Left ventricle myocardium inferior (tissue), 1 donor: ENCODE measurements at regions not wholly inside any gene's neighbourhood (a gene's known extent, or its start where the extent isn't known, plus 50 kb on each side); places are given as distances from the start of the nearest gene placed in this dataset.
"Not testable (repeated sequence)": the region's sequence is repeated elsewhere in the genome, so short reads cannot be mapped to it uniquely, and the experiment has no call there.

Experiments
- DNase-seq: peaks from one replicate; pipeline ENCODE4 v3.0.0-alpha.2; 2020
- H3K27ac ChIP-seq: fragments of 200-600 bp; replicated peaks from 2 replicates; pipeline ENCODE4 v1.8.0; 2021
- H3K27me3 ChIP-seq: fragments of 200-600 bp; 2 replicates; pipeline ENCODE4 v1.8.0; 2021; ENCODE audit warnings: low read depth
- H3K36me3 ChIP-seq: fragments of 200-600 bp; 2 replicates; pipeline ENCODE4 v1.8.0; 2021
- H3K4me1 ChIP-seq: fragments of 200-600 bp; 2 replicates; pipeline ENCODE4 v1.8.0; 2021
- H3K4me3 ChIP-seq: fragments of 200-600 bp; 2 replicates; pipeline ENCODE4 v1.8.0; 2021; ENCODE audit warnings: mild to moderate bottlenecking, moderate library complexity
- H3K9me3 ChIP-seq: fragments of 200-600 bp; replicated peaks from 2 replicates; pipeline ENCODE4 v1.8.0; 2021
- CTCF ChIP-seq: fragments of 200-600 bp; IDR thresholded peaks from 2 replicates; pipeline ENCODE4 v1.8.0; 2021; ENCODE audit warnings: antibody characterized with exemption, mild to moderate bottlenecking, borderline replicate concordance
- intact Hi-C: fragments of 100-400 bp; cut with micrococcal nuclease; formaldehyde crosslinking; loops from one replicate; pipeline ENCODE4 v1.11.0; 2022
- donor health status: DM: no; HTN: yes; CAD: no; lungs with severe emphysema.

DNA sequence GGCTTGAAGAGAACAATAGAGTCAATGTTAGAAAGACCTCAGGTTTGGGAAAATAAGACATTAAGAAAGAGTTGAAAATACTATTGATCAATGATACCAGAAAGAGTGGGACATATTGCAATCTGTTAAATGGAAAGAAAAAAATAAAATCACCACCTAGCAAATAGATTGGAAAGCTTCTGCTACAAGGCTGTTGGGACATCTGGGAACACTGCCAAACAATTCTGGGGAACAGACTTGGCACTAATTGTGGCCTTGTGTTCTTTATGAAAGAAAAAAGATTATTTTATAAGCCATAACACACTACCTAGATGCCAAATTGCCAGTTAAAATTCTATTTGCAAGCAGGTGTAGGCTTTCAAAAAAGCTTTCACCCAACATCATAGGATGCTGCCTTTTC lies 137.8 kb downstream of the TSEN15 start:
- H3K4me1 ChIP-seq = peaks cover 33% of the 10 kb centered on the region
- peaks cover 10% of the 10 kb centered on the region for H3K9me3 ChIP-seq
- H3K27me3 ChIP-seq = no peaks in the 10 kb centered on the region
- no peaks in the 10 kb centered on the region for H3K36me3 ChIP-seq
- TF ChIP-seq CTCF = no peak
- H3K4me3 ChIP-seq = no peak overlapping the region
- intact Hi-C loops = no loop called here
- DNase-seq = no peak
- H3K27ac ChIP-seq = no peak overlapping the region

DNA sequence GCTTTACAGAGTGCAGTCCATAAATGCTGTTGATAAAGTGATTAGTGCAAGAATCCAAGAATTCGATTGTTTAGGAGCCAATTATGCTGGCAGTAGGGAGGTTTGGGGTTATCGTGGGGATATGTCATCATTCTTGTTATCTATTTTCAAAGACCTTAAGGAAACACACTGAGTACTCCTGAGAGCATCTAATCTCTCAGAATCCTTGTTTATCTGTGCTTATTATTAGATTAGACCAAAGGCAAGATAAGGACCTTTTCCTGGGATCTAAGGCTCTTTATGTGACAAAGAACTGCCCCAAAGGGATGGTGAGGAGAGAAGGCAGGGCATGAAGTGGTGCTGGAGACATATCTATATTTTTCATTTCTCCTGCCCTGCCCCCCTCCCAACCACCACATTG lies 139.1 kb downstream of the TSEN15 start:
- no peak for DNase-seq
- no peak overlapping the region for H3K4me3 ChIP-seq
- H3K36me3 ChIP-seq = no peaks in the 10 kb centered on the region
- H3K4me1 ChIP-seq = peaks cover 36% of the 10 kb centered on the region
- no peak overlapping the region for H3K27ac ChIP-seq
- intact Hi-C loops = no loop called here
- H3K27me3 ChIP-seq = no peaks in the 10 kb centered on the region
- TF ChIP-seq CTCF = no peak
- H3K9me3 ChIP-seq = peaks cover 10% of the 10 kb centered on the region

DNA sequence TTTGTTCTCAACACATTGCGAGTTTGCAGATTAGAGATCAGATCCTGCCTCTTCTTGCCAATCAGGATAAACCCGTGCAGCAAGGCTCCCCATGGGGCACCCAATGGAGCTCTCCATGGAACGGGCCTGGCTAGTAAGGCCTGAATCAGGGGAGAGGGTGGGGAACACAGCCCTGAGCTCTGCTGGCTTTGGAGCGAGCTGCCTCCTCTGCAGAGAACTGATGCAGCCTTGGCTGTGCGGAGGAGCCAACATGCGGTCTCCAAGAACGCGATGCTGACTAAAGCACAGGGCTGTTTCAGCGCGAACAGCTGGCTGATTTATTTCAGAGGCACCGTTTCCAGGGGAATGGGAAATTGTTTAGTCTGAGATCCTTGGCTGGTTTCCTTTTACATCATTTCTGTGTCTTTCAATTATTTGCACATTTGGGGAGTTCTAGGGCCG lies 139.7 kb downstream of the TSEN15 start:
- Histone ChIP-seq H3K27me3 (no peaks in the 10 kb centered on the region), H3K4me3 (no peak overlapping the region), H3K4me1 (peaks cover 36% of the 10 kb centered on the region), H3K36me3 (no peaks in the 10 kb centered on the region), H3K9me3 (peaks cover 10% of the 10 kb centered on the region), H3K27ac (peak overlapping the region; percentile 5)
- DNase-seq = peak; percentile 40
- intact Hi-C loops = no loop called here
- TF ChIP-seq CTCF = no peak

- no peaks in the 10 kb centered on the region for H3K36me3 ChIP-seq
- H3K4me1 ChIP-seq = peaks cover 29% of the 10 kb centered on the region
- peaks cover 10% of the 10 kb centered on the region for H3K9me3 ChIP-seq
- peak overlapping the region; percentile 65 for H3K27ac ChIP-seq
- DNase-seq = no peak
- H3K27me3 ChIP-seq = no peaks in the 10 kb centered on the region
- intact Hi-C loops = no loop called here
- H3K4me3 ChIP-seq = no peak overlapping the region
- no peak for TF ChIP-seq CTCF
Observed at GRCh38 chr1:184192796-184193195, 141.3 kb downstream of the TSEN15 start.

DNA sequence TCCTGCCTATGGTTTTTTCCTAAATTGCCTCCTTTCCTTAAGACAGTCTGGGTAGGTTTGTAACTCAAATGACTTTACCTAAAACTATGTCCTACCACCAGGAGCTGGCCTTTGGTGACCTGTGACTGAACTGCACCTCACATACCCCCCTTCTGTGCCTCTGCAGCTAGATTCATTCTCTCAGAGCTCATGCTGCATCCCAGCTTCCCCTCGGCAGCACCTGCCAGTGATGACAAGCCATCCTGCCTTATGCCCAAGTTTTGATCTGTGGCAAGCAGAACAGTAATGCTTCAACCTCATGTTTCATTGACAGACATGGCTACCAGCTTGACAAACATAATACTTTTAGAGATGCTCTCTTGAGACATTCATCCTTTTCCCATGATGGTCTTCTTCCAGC lies 141.9 kb downstream of the TSEN15 start:
- intact Hi-C loops = no loop called here
- Histone ChIP-seq H3K36me3 (no peaks in the 10 kb centered on the region), H3K4me1 (peaks cover 28% of the 10 kb centered on the region), H3K27ac (peak overlapping the region; percentile 65), H3K27me3 (no peaks in the 10 kb centered on the region), H3K4me3 (no peak overlapping the region), H3K9me3 (peaks cover 3% of the 10 kb centered on the region)
- peak; percentile 69 for DNase-seq
- no peak for TF ChIP-seq CTCF

GRCh38 chr1:184194236-184194635 lies 142.7 kb downstream of the TSEN15 start:
- no peak for DNase-seq
- no peak overlapping the region for H3K4me3 ChIP-seq
- peaks cover 21% of the 10 kb centered on the region for H3K4me1 ChIP-seq
- no peaks in the 10 kb centered on the region for H3K9me3 ChIP-seq
- no peak overlapping the region for H3K27ac ChIP-seq
- no peak for TF ChIP-seq CTCF
- no peaks in the 10 kb centered on the region for H3K36me3 ChIP-seq
- intact Hi-C loops = no loop called here
- H3K27me3 ChIP-seq = no peaks in the 10 kb centered on the region

DNA sequence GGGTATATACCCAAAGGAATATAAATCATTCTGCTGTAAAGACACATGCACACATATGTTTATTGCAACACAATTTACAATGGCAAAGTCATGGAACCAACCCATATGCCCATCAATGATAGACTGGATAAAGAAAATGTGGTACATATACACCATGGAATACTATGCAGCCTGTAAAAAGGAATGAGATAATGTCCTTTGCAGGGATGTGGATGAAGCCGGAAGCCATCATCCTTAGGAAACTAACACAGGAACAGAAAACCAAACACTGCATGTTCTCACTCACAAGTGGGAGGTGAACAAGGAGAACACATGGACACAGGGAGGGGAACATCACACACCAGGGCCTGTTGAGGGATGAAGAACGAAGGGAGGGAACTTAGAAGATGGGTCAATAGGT lies 144.2 kb downstream of the TSEN15 start:
- DNase-seq, intact Hi-C loops, H3K9me3 ChIP-seq, H3K27me3 ChIP-seq, H3K27ac ChIP-seq, H3K36me3 ChIP-seq, H3K4me3 ChIP-seq: not testable (repeated sequence)
- peaks cover 17% of the 10 kb centered on the region for H3K4me1 ChIP-seq
